ENCODE measurements at regions not wholly inside any gene's neighbourhood (a gene's known extent, or its start where the extent isn't known, plus 50 kb on each side); places are given as distances from the start of the nearest gene placed in this dataset.

GRCh38 chr15:39448409-39448808 is 132.5 kb upstream of the THBS1 start:
- no peaks in the 10 kb centered on the region for H3K9me3 ChIP-seq (ENCODE audit: low read length)
- no peaks in the 10 kb centered on the region for H3K9me2 ChIP-seq (ENCODE audit: low read depth, low read length)
- no peaks in the 10 kb centered on the region for H3K4me1 ChIP-seq (ENCODE audit: insufficient read depth, low read length, severe bottlenecking)
- no peak overlapping the region for H3K9ac ChIP-seq (ENCODE audit: low read length)
- no peaks in the 10 kb centered on the region for H4K20me1 ChIP-seq (ENCODE audit: insufficient read depth, low read length)
- H3K4me3 ChIP-seq (ENCODE audit: low read depth, low read length, poor library complexity, severe bottlenecking) = no peak overlapping the region
- TF ChIP-seq CTCF (IDR thresholded peaks at IDR 0.05; ENCODE audit: low read length) (no peak), EZH2 (IDR thresholded peaks at IDR 0.05; ENCODE audit: borderline replicate concordance, low read length) (no peak)
- no peaks in the 10 kb centered on the region for H3K27me3 ChIP-seq (ENCODE audit: insufficient read depth, low read length)
- H3K27ac ChIP-seq (ENCODE audit: low read depth, low read length, poor library complexity, severe bottlenecking) = no peak overlapping the region
- H3K4me2 ChIP-seq (ENCODE audit: low read length) = no peak overlapping the region
- no peaks in the 10 kb centered on the region for H3K79me2 ChIP-seq (ENCODE audit: insufficient read depth, low read length)
- no peaks in the 10 kb centered on the region for H3K36me3 ChIP-seq (ENCODE audit: insufficient read depth, low read length)
- no peak overlapping the region for H2AFZ ChIP-seq (ENCODE audit: low read length)
- H3F3A ChIP-seq (ENCODE audit: insufficient read depth, low read length) = no peaks in the 10 kb centered on the region

DNA sequence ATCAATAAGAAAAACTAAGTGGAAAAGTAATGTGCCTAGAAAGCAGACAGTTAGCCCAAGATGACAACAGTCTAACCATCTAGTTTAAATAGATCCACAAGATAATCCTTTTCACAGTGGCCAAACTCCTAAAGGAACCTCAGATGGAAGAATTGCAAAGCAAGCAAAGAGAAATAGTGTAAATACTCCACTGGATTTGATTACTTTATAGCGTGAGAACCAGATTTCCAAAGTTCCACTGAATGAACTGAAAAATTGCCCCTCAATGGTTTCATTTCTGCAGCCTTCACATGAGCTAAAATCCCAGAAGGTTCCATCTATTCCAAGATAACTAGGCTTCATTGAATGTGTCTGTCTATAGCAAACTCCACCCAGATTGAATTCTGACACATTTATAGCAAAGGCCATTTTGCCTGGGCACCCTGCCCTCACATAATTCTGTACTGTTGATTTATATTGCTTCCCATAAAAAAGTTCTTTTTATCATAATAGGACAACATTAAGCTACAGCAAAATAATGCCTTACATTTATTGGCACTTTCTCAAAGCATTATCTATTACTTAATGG is 129.7 kb upstream of the THBS1 start:
- H3K9me3 ChIP-seq (ENCODE audit: low read length) = no peaks in the 10 kb centered on the region
- H3K4me2 ChIP-seq (ENCODE audit: low read length) = no peak overlapping the region
- H3K4me1 ChIP-seq (ENCODE audit: insufficient read depth, low read length, severe bottlenecking) = no peaks in the 10 kb centered on the region
- no peaks in the 10 kb centered on the region for H3K36me3 ChIP-seq (ENCODE audit: insufficient read depth, low read length)
- H3K79me2 ChIP-seq (ENCODE audit: insufficient read depth, low read length) = no peaks in the 10 kb centered on the region
- H2AFZ ChIP-seq (ENCODE audit: low read length) = no peak overlapping the region
- H3K9me2 ChIP-seq (ENCODE audit: low read depth, low read length) = no peaks in the 10 kb centered on the region
- H4K20me1 ChIP-seq (ENCODE audit: insufficient read depth, low read length) = no peaks in the 10 kb centered on the region
- no peak overlapping the region for H3K4me3 ChIP-seq (ENCODE audit: low read depth, low read length, poor library complexity, severe bottlenecking)
- TF ChIP-seq CTCF (IDR thresholded peaks at IDR 0.05; ENCODE audit: low read length) (no peak), EZH2 (IDR thresholded peaks at IDR 0.05; ENCODE audit: borderline replicate concordance, low read length) (no peak)
- no peak overlapping the region for H3K9ac ChIP-seq (ENCODE audit: low read length)
- no peaks in the 10 kb centered on the region for H3F3A ChIP-seq (ENCODE audit: insufficient read depth, low read length)
- no peak overlapping the region for H3K27ac ChIP-seq (ENCODE audit: low read depth, low read length, poor library complexity, severe bottlenecking)
- no peaks in the 10 kb centered on the region for H3K27me3 ChIP-seq (ENCODE audit: insufficient read depth, low read length)

DNA sequence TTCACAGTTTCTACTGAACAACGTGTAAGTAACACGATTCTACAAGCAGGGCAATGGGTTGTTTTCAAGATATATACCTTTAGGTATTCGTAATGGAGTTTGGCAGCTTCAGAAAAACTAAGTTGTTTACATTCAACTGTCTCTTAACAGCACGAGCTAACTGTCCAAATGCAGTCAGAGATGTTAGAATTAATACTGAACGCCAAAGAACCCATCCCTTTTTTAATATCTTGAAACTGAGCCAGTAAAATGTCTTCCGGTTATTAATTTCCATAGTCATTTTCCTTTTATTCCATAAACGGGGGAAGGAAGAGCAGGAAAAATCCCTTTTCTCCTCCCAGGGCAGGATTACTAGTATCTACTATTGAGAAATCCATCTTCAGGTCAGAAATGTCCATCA is 129.0 kb upstream of the THBS1 start:
- Histone ChIP-seq H3K9me3 (ENCODE audit: low read length) (no peaks in the 10 kb centered on the region), H3K4me2 (ENCODE audit: low read length) (no peak overlapping the region), H3F3A (ENCODE audit: insufficient read depth, low read length) (no peaks in the 10 kb centered on the region), H3K9me2 (ENCODE audit: low read depth, low read length) (no peaks in the 10 kb centered on the region), H3K4me3 (ENCODE audit: low read depth, low read length, poor library complexity, severe bottlenecking) (no peak overlapping the region), H3K27ac (ENCODE audit: low read depth, low read length, poor library complexity, severe bottlenecking) (no peak overlapping the region), H3K27me3 (ENCODE audit: insufficient read depth, low read length) (no peaks in the 10 kb centered on the region), H3K4me1 (ENCODE audit: insufficient read depth, low read length, severe bottlenecking) (no peaks in the 10 kb centered on the region), H3K36me3 (ENCODE audit: insufficient read depth, low read length) (no peaks in the 10 kb centered on the region), H2AFZ (ENCODE audit: low read length) (no peak overlapping the region), H3K9ac (ENCODE audit: low read length) (no peak overlapping the region), H4K20me1 (ENCODE audit: insufficient read depth, low read length) (no peaks in the 10 kb centered on the region), H3K79me2 (ENCODE audit: insufficient read depth, low read length) (no peaks in the 10 kb centered on the region)
- TF ChIP-seq EZH2 (IDR thresholded peaks at IDR 0.05; ENCODE audit: borderline replicate concordance, low read length) = no peak
- TF ChIP-seq CTCF (IDR thresholded peaks at IDR 0.05; ENCODE audit: low read length) = no peak
